ENCODE measurements at regions not wholly inside any gene's neighbourhood (a gene's known extent, or its start where the extent isn't known, plus 50 kb on each side); places are given as distances from the start of the nearest gene placed in this dataset.

- TF ChIP-seq, protein P1, sequence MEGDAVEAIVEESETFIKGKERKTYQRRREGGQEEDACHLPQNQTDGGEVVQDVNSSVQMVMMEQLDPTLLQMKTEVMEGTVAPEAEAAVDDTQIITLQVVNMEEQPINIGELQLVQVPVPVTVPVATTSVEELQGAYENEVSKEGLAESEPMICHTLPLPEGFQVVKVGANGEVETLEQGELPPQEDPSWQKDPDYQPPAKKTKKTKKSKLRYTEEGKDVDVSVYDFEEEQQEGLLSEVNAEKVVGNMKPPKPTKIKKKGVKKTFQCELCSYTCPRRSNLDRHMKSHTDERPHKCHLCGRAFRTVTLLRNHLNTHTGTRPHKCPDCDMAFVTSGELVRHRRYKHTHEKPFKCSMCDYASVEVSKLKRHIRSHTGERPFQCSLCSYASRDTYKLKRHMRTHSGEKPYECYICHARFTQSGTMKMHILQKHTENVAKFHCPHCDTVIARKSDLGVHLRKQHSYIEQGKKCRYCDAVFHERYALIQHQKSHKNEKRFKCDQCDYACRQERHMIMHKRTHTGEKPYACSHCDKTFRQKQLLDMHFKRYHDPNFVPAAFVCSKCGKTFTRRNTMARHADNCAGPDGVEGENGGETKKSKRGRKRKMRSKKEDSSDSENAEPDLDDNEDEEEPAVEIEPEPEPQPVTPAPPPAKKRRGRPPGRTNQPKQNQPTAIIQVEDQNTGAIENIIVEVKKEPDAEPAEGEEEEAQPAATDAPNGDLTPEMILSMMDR (IDR thresholded peaks at IDR 0.05) = no peak
- Histone ChIP-seq H3K27ac (peak overlapping the region; percentile 84), H3K9me3 (no peaks in the 10 kb centered on the region), H3K4me1 (peaks cover 42% of the 10 kb centered on the region), H3K4me3 (peak overlapping the region; percentile 1), H3K27me3 (no peaks in the 10 kb centered on the region), H3K36me3 (no peaks in the 10 kb centered on the region)
- DNase-seq = no peak
- ATAC-seq = no peak
- intact Hi-C loops (cut with DNase I) = no loop called here
Measured at GRCh38 chr14:76947838-76948184, 80.7 kb downstream of the IRF2BPL start.

- intact Hi-C loops (cut with DNase I) = no loop called here
- H3K9me3 ChIP-seq = no peaks in the 10 kb centered on the region
- H3K4me3 ChIP-seq = peak overlapping the region; percentile 1
- ATAC-seq (peak; percentile 96), DNase-seq (peak; percentile 95)
- H3K27ac ChIP-seq = peak overlapping the region; percentile 84
- H3K36me3 ChIP-seq = no peaks in the 10 kb centered on the region
- H3K27me3 ChIP-seq = no peaks in the 10 kb centered on the region
- TF ChIP-seq, protein P1 (IDR thresholded peaks at IDR 0.05) = peak; percentile 59
- H3K4me1 ChIP-seq = peaks cover 42% of the 10 kb centered on the region
Measured at GRCh38 chr14:76947078-76947837, 81.2 kb downstream of the IRF2BPL start.

- H3K27me3 ChIP-seq = no peaks in the 10 kb centered on the region
- TF ChIP-seq, protein P1 (IDR thresholded peaks at IDR 0.05) = no peak
- peak overlapping the region; percentile 84 for H3K27ac ChIP-seq
- DNase-seq (no peak), ATAC-seq (no peak)
- H3K4me3 ChIP-seq = no peak overlapping the region
- intact Hi-C loops (cut with DNase I) = no loop called here
- H3K4me1 ChIP-seq = peaks cover 42% of the 10 kb centered on the region
- no peaks in the 10 kb centered on the region for H3K9me3 ChIP-seq
- no peaks in the 10 kb centered on the region for H3K36me3 ChIP-seq
Measured at GRCh38 chr14:76946753-76947077, 81.8 kb downstream of the IRF2BPL start.

GRCh38 chr14:76943072-76943471 lies 85.4 kb downstream of the IRF2BPL start:
- intact Hi-C loops (cut with DNase I) = no loop called here
- no peaks in the 10 kb centered on the region for H3K36me3 ChIP-seq
- H3K9me3 ChIP-seq = no peaks in the 10 kb centered on the region
- ATAC-seq (no peak), DNase-seq (no peak)
- H3K27ac ChIP-seq = no peak overlapping the region
- H3K27me3 ChIP-seq = no peaks in the 10 kb centered on the region
- TF ChIP-seq, protein P1 (IDR thresholded peaks at IDR 0.05) = no peak
- H3K4me3 ChIP-seq = no peak overlapping the region
- H3K4me1 ChIP-seq = peaks cover 14% of the 10 kb centered on the region

- H3K36me3 ChIP-seq = no peaks in the 10 kb centered on the region
- no peaks in the 10 kb centered on the region for H3K27me3 ChIP-seq
- TF ChIP-seq, protein P1 (IDR thresholded peaks at IDR 0.05) = no peak
- DNase-seq = no peak
- no peak overlapping the region for H3K27ac ChIP-seq
- no peak overlapping the region for H3K4me3 ChIP-seq
- H3K4me1 ChIP-seq = peaks cover 10% of the 10 kb centered on the region
- intact Hi-C loops (cut with DNase I) = no loop called here
- ATAC-seq = no peak
- no peaks in the 10 kb centered on the region for H3K9me3 ChIP-seq
Measured at GRCh38 chr14:76941946-76942805, 86.3 kb downstream of the IRF2BPL start.

All from upper lobe of right lung (tissue), 1 donor.